Chondrocyte (in vitro differentiated cells): ENCODE measurements at regions not wholly inside any gene's neighbourhood (a gene's known extent, or its start where the extent isn't known, plus 50 kb on each side); places are given as distances from the start of the nearest gene placed in this dataset.
A peak's percentile ranks its signal among the peaks of the same experiment; 100 is the strongest.

ENCODE experiments used
- DNase-seq: peaks from one replicate; pipeline ENCODE4 v3.0.0; 2021; ENCODE audit warnings: mixed read lengths, low spot score
- H3K27ac Mint-ChIP-seq: one replicate; pipeline ENCODE4 v1.8.0; 2021; ENCODE audit warnings: mild to moderate bottlenecking, moderate library complexity, mixed read lengths; ENCODE audit not compliant: unreplicated experiment
- H3K27me3 Mint-ChIP-seq: 2 replicates; pipeline ENCODE4 v1.8.0; 2021; ENCODE audit warnings: low read depth, mixed read lengths
- H3K36me3 Mint-ChIP-seq: 2 replicates; pipeline ENCODE4 v1.8.0; 2021; ENCODE audit warnings: low read depth, mixed read lengths
- H3K4me1 Mint-ChIP-seq: 2 replicates; pipeline ENCODE4 v1.8.0; 2021; ENCODE audit warnings: low read depth, mild to moderate bottlenecking, mixed read lengths
- H3K4me3 Mint-ChIP-seq: one replicate; pipeline ENCODE4 v1.8.0; 2021; ENCODE audit warnings: mild to moderate bottlenecking, moderate library complexity, mixed read lengths; ENCODE audit not compliant: unreplicated experiment
- H3K9me3 Mint-ChIP-seq: 2 replicates; pipeline ENCODE4 v1.8.0; 2021; ENCODE audit warnings: low read depth, mixed read lengths
- CTCF ChIP-seq: fragments of 200-600 bp; sonication (generic); IDR thresholded peaks from 2 replicates; pipeline ENCODE4 v1.5.0; 2021; ENCODE audit warnings: antibody characterized with exemption, mild to moderate bottlenecking, moderate library complexity

GRCh38 chr2:19669559-19669958 lies 232.2 kb downstream of the TTC32 start:
- no peak for DNase-seq
- H3K4me1 Mint-ChIP-seq = peaks cover 28% of the 10 kb centered on the region
- no peak overlapping the region for H3K27ac Mint-ChIP-seq
- no peak overlapping the region for H3K4me3 Mint-ChIP-seq
- no peaks in the 10 kb centered on the region for H3K9me3 Mint-ChIP-seq
- H3K27me3 Mint-ChIP-seq = no peaks in the 10 kb centered on the region
- no peak for TF ChIP-seq CTCF
- no peaks in the 10 kb centered on the region for H3K36me3 Mint-ChIP-seq

GRCh38 chr2:19669126-19669525 lies 232.7 kb downstream of the TTC32 start:
- no peaks in the 10 kb centered on the region for H3K27me3 Mint-ChIP-seq
- DNase-seq = no peak
- TF ChIP-seq CTCF = no peak
- no peak overlapping the region for H3K27ac Mint-ChIP-seq
- H3K9me3 Mint-ChIP-seq = no peaks in the 10 kb centered on the region
- H3K4me1 Mint-ChIP-seq = peaks cover 23% of the 10 kb centered on the region
- no peaks in the 10 kb centered on the region for H3K36me3 Mint-ChIP-seq
- H3K4me3 Mint-ChIP-seq = no peak overlapping the region

- H3K27ac Mint-ChIP-seq = no peak overlapping the region
- TF ChIP-seq CTCF = no peak
- peaks cover 8% of the 10 kb centered on the region for H3K4me1 Mint-ChIP-seq
- no peak for DNase-seq
- no peaks in the 10 kb centered on the region for H3K36me3 Mint-ChIP-seq
- no peaks in the 10 kb centered on the region for H3K9me3 Mint-ChIP-seq
- H3K4me3 Mint-ChIP-seq = no peak overlapping the region
- H3K27me3 Mint-ChIP-seq = no peaks in the 10 kb centered on the region
Observed at GRCh38 chr2:19667536-19667949, 234.2 kb downstream of the TTC32 start.

- Mint-ChIP-seq H3K36me3 (no peaks in the 10 kb centered on the region), H3K9me3 (no peaks in the 10 kb centered on the region), H3K4me3 (no peak overlapping the region), H3K4me1 (peaks cover 6% of the 10 kb centered on the region), H3K27me3 (no peaks in the 10 kb centered on the region), H3K27ac (peak overlapping the region; percentile 39)
- no peak for DNase-seq
- TF ChIP-seq CTCF = peak; percentile 78
Observed at GRCh38 chr2:19667085-19667484, 234.7 kb downstream of the TTC32 start.

GRCh38 chr2:19664646-19665045 lies 237.1 kb downstream of the TTC32 start:
- DNase-seq = no peak
- Mint-ChIP-seq H3K27ac (no peak overlapping the region), H3K9me3 (no peaks in the 10 kb centered on the region), H3K4me1 (peaks cover 6% of the 10 kb centered on the region), H3K36me3 (no peaks in the 10 kb centered on the region), H3K4me3 (no peak overlapping the region), H3K27me3 (no peaks in the 10 kb centered on the region)
- no peak for TF ChIP-seq CTCF
